ENCODE measurements at regions not wholly inside any gene's neighbourhood (a gene's known extent, or its start where the extent isn't known, plus 50 kb on each side); places are given as distances from the start of the nearest gene placed in this dataset.

GRCh38 chr1:22263359-22263758, 120.5 kb upstream of the WNT4 start:
- H3K27ac ChIP-seq, result no peak overlapping the region
- no peak for TF ChIP-seq CTCF (IDR thresholded peaks at IDR 0.05)
- TF ChIP-seq ZFX (IDR thresholded peaks at IDR 0.05; ENCODE audit: borderline replicate concordance), result no peak

- TF ChIP-seq ZFX (IDR thresholded peaks at IDR 0.05; ENCODE audit: borderline replicate concordance), result no peak
- H3K27ac ChIP-seq, result no peak overlapping the region
Observed at GRCh38 chr1:22264464-22265341, 121.8 kb upstream of the WNT4 start.

GRCh38 chr1:22266141-22266540, 123.2 kb upstream of the WNT4 start:
- H3K27ac ChIP-seq, result no peak overlapping the region
- TF ChIP-seq CTCF (IDR thresholded peaks at IDR 0.05) (no peak), ZFX (IDR thresholded peaks at IDR 0.05; ENCODE audit: borderline replicate concordance) (no peak)

GRCh38 chr1:22267413-22268175, 124.7 kb upstream of the WNT4 start:
- no peak overlapping the region for H3K27ac ChIP-seq
- no peak for TF ChIP-seq ZFX (IDR thresholded peaks at IDR 0.05; ENCODE audit: borderline replicate concordance)
- no peak for TF ChIP-seq CTCF (IDR thresholded peaks at IDR 0.05)

GRCh38 chr1:22268327-22268726, 125.4 kb upstream of the WNT4 start:
- no peak overlapping the region for H3K27ac ChIP-seq
- TF ChIP-seq ZFX (IDR thresholded peaks at IDR 0.05; ENCODE audit: borderline replicate concordance), result no peak
- TF ChIP-seq CTCF (IDR thresholded peaks at IDR 0.05), result no peak

- no peak for TF ChIP-seq ZFX (IDR thresholded peaks at IDR 0.05; ENCODE audit: borderline replicate concordance)
- no peak for TF ChIP-seq CTCF (IDR thresholded peaks at IDR 0.05)
- H3K27ac ChIP-seq, result no peak overlapping the region
Observed at GRCh38 chr1:22271847-22272801, 129.2 kb upstream of the WNT4 start.
